Right hindlimb (tissue), 1 donor: ENCODE measurements at regions not wholly inside any gene's neighbourhood (a gene's known extent, or its start where the extent isn't known, plus 50 kb on each side); places are given as distances from the start of the nearest gene placed in this dataset.
"Not testable (repeated sequence)": the region's sequence is repeated elsewhere in the genome, so short reads cannot be mapped to it uniquely, and the experiment has no call there.

Experiments
- DNase-seq: peaks from one replicate; pipeline ENCODE4 v3.0.0-alpha.2; 2018

DNA sequence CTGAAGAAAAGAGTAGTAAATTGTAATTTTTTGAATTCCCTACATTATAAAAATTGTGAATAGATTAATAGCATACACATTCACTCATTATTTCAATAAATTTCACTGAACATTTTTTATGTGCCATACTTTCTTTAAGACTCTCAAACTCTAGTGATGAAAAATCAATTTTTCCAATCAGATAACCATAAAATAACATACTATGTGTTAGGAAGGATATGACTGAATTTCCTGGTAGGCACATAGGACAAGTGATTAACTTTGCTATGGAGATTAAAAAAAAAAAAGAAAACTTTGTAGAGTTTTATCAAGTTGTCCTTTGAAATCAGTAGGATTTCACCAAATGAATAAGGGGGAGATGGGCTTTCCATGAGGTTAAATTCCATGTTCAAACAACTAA lies 1597.3 kb upstream of the LRRTM3 start:
- DNase-seq: no peak

GRCh38 chr10:65335311-65335710 lies 1590.5 kb upstream of the LRRTM3 start:
- DNase-seq: no peak

GRCh38 chr10:65340340-65340739 lies 1585.5 kb upstream of the LRRTM3 start:
- DNase-seq: no peak

DNA sequence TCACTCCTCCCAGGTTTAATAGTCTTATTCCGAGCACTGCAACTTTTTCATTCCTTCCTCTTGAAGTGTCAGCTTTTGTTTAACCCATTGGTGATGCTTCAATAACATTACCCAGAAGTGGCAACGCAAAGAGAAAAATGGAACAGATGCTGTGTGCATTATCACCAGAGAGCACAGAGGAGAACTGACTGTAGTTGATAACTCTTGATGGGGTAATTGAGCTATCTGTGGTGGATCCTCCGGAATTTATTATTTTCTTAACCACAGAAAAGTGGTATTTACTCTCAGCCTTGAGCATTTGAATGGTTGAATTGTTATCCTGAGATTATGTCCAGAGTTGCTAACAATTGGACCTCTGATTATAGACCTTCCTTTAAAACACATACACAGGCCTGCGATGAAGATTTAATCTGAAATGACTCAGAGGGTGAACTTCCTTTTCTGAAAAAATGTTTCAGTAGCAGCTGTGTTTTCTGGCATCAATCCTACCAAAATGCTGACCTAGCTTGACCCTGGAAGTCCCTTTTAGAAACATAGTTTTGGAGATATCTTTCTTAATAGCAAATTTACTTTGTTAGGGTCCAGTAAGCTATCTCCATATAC lies 1584.4 kb upstream of the LRRTM3 start:
- no peak for DNase-seq

DNA sequence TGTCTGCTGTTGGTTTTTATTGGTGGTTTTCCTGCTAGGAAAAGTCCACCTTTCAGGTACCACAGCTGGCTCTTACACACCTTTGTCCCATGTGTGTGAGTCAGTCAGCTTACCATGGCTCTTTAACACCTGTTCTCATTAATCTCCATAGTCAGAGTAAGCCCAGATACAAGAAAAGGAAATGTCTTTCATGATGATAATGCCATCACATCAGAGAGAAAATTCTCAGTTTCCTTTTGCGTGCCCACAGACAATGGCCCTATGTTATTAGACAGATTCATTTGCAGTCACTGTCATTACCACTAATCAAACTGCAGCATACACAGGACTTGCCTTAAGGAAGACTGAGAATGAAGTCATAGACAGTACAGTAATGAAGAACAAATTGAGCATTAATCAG lies 1583.6 kb upstream of the LRRTM3 start:
- DNase-seq: no peak

GRCh38 chr10:65346466-65346865 lies 1579.4 kb upstream of the LRRTM3 start:
- DNase-seq: no peak

DNA sequence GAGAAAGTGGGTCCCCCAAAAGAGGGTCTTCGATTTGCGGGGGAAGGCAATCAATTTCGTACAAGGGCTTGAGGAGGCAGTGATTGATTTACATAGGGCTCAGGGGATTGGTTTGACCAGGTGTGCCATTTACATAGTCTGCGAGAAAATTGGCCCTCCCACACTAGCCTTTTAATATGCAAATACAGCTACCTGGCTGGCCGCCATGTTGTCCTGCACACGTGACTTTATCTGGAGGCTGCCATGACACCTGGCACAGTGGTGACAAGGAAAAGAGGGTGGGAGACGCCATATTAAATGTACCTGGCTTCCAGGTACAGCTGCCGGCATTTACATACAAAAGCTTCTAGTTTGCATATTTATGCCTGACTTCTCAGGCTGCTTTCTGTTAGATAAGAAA lies 1577.2 kb upstream of the LRRTM3 start:
- no peak for DNase-seq

- DNase-seq: no peak
Measured at GRCh38 chr10:65350611-65351010, 1575.2 kb upstream of the LRRTM3 start.

DNA sequence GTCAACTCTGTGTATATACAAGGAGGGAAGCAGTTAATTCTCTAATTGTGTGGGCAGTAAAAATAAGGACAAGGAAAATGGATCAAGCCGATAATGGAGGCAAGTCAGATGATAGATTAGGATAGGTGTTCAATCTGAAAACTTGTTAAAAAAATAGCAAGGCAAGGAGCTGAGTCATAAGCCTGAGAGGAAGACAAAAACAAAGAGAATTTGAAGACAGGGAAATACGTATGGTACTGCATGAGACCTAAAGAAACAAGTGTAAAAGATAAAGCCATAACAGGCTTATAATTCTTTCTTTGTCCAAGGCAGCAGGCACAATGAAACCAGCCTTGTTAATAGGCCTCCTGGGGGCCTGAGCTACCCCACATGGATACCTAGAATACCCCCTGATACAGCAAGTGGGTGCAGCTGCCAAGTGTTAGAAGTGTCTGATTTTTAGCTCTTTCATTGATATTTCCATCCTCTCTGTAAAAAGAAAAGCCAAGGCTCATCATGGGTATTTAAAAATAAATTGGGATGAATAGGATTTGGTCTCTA lies 1570.6 kb upstream of the LRRTM3 start:
- no peak for DNase-seq

- peak; percentile 18 for DNase-seq
Measured at GRCh38 chr10:65358565-65358964, 1567.3 kb upstream of the LRRTM3 start.

DNA sequence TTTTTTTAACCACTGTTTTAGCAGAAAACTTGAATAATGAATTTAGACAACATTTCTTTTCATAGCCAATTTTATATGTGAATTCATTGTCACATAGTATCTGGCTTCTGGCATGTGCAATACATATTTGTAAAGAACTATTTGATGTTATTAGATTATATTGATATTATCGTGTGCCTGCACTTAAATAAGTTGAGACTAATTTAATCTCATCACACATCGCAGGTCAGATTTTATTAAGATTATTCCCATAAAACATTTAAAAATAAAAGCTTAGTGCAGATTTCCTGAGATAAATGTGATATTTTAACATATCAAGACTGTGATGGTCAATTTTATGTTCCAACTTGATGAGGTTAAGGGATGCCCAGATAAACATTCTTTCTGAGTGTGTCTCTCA lies 1565.3 kb upstream of the LRRTM3 start:
- DNase-seq: no peak

- no peak for DNase-seq
Measured at GRCh38 chr10:65365878-65366277, 1560.0 kb upstream of the LRRTM3 start.

GRCh38 chr10:65367706-65368105 lies 1558.1 kb upstream of the LRRTM3 start:
- no peak for DNase-seq

GRCh38 chr10:65375528-65375927 lies 1550.3 kb upstream of the LRRTM3 start:
- no peak for DNase-seq

GRCh38 chr10:65377687-65378086 lies 1548.1 kb upstream of the LRRTM3 start:
- no peak for DNase-seq

DNA sequence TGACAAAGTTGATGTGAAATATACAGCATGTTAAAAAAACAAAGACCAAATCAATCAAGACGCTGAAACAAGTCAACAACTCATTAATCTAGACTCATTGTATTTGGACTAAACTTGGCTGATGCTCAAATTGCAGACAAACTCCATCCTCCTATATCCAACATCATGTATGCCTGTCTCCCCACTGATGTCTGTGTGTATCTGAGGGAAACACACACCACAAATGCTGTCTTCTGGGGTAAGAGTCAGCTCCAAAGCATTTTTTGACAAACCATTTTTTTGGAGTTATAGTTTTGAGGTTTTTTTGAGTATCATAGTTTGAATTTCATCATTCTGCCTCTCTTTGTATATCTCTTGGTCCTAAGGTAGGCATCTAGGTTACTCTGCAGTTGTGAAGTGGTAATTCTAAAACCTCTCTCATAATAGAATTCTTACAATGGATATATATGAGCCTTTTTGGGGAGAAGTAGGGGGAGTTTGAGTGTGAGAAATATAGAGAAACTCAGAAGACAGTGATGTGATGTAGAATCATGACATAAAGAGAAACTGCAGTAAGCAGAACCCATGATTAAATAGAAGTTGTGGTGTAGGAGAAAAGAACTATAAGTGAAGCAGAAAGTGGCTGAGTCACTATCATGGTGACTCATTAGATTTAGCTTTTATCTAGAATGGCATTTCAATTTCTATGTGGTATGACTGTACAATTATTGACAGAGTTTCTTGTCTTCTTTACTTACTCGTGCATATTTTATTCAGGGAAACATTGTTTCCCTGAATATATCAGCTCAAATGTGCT lies 1531.1 kb upstream of the LRRTM3 start:
- no peak for DNase-seq

GRCh38 chr10:65395631-65396030 lies 1530.2 kb upstream of the LRRTM3 start:
- no peak for DNase-seq

DNA sequence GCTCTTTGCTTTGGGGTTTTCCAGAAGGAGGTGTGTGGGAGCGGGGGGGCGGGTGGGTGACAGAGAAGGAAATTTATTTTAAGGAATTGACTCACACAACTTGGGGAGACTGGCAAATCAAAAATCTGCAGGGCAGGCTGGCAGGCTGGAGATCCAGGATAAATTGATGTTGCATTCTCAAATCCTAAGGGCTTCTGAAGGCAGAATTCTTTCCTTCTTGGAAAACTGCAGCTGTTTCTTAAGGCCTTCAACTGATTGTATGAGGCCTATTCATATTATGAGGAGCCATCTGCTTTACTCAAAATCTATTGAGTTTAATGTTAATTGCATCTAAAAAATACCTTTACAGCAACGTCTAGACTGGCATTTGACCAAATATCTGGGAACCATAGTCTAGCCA lies 1528.8 kb upstream of the LRRTM3 start:
- DNase-seq: no peak

DNA sequence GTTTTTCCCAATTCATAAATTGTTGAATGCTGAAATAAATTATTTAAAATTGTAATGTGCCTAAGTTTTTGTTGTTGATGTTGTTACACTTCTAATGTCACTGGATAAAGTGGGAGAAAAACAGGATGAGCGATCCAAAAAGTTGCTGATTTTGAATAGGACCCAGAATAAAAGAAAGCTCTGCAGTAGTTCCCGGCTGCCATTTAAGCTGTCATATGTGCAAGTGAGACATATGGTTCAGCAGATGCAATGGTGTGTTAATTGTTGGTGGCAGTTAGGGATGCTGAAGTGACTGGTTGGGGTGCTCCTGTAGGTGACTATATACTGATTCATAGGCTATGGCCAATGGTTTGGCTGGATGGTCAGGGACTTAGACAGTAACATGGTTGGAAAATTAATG lies 1517.4 kb upstream of the LRRTM3 start:
- no peak for DNase-seq

DNA sequence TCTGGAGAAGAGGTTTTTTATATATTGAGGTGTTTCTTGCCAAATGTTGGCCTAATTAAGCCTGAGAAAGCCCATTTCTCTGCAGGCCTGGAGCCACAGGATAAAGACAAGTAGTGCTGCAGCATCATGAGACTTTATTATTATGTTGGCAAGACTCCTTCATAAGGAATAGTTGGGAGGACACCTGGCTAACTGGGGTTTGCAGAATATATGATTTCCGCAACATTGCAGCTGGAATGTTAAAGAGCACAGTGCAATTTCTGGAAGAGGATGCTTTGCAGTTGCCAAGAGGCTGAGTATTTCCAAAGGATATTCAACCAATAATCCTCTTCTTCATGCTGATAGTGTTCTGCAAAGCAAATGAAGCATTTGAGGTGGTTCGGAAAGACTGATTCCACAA lies 1512.8 kb upstream of the LRRTM3 start:
- DNase-seq: peak; percentile 35

DNA sequence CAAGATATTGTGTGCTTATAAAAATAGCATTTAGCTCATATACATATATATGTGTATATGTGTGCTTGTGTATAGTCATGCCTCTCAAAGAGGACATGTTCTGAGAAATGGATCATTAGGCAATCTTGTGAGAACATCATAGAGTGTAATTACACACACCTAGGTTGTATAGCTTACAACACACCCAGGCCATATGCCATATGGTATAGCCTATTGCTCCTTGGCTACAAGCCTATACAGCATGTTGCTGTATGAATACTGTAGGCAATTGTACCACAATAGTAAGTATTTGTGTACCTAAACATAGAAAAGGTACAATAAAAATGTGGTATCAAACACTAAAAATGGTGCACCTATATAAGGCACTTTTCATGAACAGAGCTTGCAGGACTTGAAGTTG lies 1510.5 kb upstream of the LRRTM3 start:
- DNase-seq: no peak

- no peak for DNase-seq
Measured at GRCh38 chr10:65416094-65416493, 1509.7 kb upstream of the LRRTM3 start.

GRCh38 chr10:65419629-65420028 lies 1506.2 kb upstream of the LRRTM3 start:
- no peak for DNase-seq

DNA sequence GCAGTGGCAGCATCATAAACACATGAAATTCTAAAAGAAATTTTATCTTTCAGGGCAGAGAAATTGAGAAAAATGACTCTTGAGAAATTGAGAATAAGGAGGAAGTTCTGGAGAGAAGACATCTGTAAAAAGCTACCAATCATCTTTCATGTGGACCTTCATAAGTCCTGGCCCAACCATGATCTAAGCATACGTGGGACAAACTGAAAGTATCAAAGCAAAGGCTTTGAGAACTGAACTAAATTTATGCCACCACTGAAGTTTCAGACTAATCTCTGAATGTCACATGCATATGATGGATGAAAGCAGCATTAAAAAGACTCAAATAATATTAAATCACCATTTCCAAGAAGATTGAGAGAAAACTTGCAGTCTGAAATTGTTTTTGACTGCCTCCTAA lies 1502.8 kb upstream of the LRRTM3 start:
- DNase-seq: no peak

DNA sequence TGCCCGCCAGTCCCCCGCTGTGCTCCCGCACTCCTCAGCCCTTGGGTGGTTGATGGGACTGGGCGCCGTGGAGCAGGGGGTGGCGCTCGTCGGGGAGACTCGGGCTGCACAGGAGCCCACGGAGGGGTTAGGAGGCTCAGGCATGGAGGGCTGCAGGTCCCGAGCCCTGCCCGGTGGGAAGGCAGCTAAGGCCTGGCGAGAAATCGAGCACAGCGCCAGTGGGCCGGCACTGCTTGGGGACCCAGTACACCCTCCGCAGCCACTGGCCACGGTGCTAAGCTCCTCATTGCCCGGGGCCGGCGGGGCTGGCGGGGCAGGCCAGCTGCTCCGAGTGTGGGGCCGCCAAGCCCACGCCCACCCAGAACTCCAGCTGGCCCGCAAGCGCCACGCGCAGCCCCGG lies 1496.5 kb upstream of the LRRTM3 start:
- DNase-seq: not testable (repeated sequence)
